OCI-M1 (cell line): ENCODE measurements at regions not wholly inside any gene's neighbourhood (a gene's known extent, or its start where the extent isn't known, plus 50 kb on each side); places are given as distances from the start of the nearest gene placed in this dataset.
"Not testable (repeated sequence)": the region's sequence is repeated elsewhere in the genome, so short reads cannot be mapped to it uniquely, and the experiment has no call there.

Experiments
- DNase-seq: peaks from one replicate; lab custom pipeline; 2025; lab: John Stamatoyannopoulos, UW

DNA sequence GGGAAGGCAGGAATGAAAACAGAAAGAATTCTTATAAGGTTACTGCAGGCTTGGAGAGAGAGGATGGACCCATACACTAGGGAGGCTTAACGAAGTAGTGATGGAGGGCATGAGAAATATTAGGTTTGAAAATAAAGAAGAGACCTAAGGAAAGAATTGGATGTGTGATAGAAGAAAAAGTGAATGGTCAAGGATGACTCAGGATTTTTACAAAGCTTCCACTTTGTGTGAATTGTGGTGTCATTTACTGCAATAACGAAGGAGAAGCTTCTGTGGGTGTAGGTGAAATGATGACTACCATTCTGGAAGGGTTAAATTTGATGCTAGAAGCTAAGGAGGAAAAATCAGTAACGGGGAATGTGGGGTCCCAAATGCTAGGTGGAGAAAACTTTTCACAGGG is 191.2 kb downstream of the UTRN start:
- no peak for DNase-seq

- DNase-seq: no peak
Observed at GRCh38 chr6:144477396-144477795, 192.3 kb downstream of the UTRN start.

DNA sequence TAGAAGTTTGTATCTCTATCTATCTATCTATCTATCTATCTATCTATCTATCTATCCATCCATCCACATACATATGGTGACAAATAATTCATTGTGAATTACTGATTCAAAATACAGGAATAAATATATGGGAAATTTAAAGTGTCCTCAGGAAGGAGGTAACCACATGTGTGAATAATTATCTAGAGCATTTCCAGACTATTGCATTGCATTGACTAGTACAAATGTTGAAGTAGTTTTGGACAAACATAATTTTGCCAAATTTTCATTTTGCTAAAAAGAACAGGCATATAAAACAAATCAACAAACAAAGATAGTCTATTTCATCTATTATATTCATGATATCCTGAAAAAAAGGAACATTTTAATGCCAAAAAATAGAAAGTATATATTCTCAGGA is 192.7 kb downstream of the UTRN start:
- DNase-seq: no peak

DNA sequence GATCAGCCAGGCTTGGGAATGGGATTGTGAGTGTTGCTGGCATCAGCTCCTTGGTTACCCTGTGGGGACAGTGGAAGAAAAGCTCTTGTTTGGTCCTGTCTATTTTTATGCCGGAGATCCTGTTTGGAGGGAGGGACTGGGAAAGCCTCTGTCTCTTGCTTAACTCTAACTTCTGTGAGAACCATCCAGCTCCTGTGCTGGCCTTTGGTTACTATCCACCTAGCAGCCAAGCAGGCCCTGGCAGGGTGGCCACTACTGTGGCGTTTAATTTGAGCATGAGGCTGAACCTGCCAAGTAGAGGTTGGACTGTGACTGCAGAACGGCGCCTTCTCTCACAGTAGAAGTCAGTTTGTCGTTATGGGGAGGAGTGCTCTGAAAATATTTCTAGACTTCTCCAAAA is 193.3 kb downstream of the UTRN start:
- no peak for DNase-seq

DNA sequence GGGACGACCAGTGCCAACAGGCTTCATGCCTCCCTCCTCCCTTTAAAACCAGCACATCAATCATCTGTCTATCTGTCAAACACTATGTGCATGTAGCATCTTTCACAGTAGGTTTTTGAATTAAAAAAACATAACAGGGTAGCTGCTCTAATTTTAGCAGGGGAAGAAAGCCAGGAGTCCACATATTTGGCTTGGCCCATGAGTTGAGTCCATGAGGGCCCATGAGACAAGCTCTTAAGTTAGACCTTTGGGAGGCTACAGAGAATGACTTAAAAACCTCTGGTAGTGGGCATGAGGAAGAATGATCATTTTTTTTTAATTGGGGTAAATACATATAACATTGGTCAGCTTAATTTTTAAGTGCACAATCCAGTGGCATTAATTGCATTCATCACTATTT is 194.9 kb downstream of the UTRN start:
- no peak for DNase-seq

GRCh38 chr6:144480473-144480872 is 195.3 kb downstream of the UTRN start:
- no peak for DNase-seq

DNA sequence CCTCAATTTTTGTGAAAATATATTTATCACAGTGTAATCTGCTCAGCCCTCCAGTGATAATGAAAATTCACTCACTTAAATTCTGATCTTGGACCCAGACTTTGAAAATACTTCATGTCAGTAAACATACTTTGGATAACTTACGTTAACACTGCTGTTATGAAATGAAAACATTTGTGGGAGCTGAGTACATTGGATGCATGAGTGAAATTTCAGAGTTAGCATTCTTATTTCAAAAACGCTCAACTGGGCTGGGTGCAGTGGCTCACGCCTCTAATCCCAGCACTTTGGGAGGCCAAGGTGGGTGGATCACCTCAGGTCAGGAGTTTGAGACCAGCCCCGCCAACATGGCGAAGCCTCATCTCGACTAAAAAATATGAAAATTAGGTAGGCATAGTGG is 196.4 kb downstream of the UTRN start:
- no peak for DNase-seq

- DNase-seq: peak; percentile 91
Observed at GRCh38 chr6:144482142-144482541, 197.0 kb downstream of the UTRN start.

- DNase-seq: no peak
Observed at GRCh38 chr6:144485531-144485930, 200.4 kb downstream of the UTRN start.

- DNase-seq: no peak
Observed at GRCh38 chr6:144488590-144488989, 203.5 kb downstream of the UTRN start.

DNA sequence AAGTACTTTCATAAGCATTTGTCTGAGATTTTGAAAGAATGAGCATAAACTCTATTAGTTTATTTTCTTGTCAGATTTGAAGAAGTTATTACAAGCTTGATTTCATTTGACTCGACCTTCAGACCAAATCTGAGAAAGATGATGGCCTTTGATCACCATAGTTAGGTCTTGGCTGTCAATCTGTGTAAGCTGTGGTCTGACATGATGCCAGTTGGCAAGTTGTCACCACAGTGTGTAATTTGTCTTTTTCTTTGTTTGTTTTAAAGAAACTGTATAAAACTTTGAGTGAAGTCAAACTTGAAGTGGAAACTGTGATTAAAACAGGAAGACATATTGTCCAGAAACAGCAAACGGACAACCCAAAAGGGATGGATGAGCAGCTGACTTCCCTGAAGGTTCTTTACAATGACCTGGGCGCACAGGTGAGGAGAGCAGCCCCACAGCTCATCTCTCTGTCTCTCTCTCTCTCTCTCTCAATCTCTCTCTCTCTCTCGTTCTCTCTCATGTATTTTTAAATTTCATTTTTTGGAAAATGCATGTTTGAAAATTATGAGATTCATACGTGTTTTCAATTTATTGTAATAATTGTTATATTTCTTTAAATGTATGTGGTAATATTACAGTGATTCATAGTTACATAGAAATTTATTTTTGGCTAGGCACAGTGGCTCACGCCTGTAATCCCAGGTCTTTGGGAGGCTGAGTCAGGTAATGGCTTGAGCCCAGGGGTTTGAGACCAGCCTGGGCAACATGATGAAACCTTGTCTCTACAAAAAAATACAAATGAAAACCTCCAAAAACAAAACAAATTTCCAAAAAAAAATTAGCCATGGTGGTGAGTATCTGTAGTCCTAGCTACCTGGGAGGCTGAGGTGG is 208.1 kb downstream of the UTRN start:
- no peak for DNase-seq

DNA sequence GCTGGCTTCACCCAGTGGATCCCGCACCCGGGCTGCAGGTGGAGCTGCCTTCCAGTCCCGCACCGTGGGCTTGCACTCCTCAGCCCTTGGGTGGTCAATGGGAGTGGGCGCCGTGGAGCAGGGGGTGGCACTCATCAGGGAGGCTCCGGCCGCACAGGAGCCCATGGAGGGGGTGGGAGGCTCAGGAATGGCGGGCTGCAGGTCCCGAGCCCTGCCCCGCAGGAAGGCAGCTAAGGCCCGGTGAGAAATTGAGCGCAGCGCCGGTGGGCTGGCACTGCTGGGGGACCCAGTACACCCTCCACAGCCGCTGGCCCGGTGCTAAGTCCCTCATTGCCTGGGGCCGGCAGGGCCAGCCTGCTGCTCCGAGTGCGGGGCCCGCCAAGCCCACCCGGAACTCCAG is 209.9 kb downstream of the UTRN start:
- DNase-seq: not testable (repeated sequence)

DNA sequence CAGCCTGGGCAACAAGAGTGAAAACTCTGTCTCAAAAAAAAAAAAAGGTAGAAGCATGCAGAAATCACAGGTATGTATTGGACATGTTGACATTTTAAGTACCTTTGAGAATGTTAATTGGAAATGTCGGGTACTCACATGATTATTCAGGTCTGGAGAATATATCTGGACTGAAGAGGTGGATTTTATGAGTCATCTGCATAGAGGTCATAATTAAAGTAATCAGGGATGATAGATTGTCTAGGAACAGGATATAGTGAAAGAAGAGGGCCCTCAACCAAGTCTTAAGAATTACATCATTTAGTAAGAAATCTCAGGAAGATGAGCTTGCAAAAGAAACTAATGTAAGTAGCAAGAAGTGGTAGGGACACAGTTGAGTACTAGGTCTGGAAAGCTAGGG is 212.5 kb downstream of the UTRN start:
- peak; percentile 22 for DNase-seq

DNA sequence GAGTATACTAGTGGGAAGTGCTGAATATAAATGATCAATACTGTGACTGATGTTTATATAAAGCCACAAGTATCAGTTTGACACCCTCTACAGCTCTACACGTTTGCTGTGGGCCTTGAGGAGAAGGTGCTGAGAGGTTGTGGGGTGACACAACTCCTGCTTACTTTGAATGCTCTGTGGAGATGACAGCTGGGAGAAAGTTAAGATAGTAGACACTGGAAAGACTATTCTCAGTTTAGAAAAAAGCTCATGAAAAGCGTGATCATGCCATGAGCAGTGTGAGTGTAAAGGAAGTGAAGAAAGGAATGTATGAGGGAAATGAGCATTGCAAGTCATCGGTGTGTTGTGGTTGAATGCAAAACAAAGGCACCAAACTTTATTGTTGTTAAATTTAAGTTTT is 215.8 kb downstream of the UTRN start:
- DNase-seq: no peak

DNA sequence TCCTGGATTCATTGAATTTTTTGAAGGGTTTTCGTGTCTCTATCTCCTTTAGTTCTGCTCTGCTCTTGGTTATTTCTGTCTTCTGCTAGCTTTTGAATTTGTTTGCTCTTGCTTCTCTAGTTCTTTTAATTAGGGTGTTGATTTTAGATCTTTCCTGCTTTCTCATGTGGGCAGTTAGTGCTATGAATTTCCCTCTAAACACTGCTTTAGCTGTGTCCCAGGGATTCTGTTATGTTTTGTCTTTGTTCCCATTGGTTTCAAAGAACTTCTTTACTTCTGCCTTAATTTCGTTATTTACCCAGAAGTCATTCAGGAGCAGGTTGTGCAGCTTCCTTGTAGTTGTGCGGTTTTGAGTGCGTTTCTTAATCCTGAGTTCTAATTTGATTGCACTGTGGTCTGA is 220.1 kb downstream of the UTRN start:
- not testable (repeated sequence) for DNase-seq

DNA sequence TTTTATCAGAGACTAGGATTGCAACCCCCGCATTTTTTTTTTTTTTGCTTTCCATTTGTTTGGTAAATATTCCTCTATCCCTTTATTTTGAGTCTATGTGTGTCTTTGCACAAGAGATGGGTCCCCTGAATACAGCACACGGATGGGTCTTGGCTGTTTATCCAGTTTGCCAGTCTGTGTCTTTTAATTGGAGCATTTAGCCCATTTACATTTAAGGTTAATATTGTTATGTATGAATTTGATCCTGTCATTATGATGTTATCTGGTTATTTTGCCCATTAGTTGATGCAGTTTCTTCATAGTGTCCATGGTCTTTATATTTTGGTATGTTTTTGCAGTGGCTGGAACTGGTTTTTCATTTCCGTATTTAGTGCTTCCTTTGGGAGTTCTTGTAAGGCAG is 220.9 kb downstream of the UTRN start:
- DNase-seq: not testable (repeated sequence)

DNA sequence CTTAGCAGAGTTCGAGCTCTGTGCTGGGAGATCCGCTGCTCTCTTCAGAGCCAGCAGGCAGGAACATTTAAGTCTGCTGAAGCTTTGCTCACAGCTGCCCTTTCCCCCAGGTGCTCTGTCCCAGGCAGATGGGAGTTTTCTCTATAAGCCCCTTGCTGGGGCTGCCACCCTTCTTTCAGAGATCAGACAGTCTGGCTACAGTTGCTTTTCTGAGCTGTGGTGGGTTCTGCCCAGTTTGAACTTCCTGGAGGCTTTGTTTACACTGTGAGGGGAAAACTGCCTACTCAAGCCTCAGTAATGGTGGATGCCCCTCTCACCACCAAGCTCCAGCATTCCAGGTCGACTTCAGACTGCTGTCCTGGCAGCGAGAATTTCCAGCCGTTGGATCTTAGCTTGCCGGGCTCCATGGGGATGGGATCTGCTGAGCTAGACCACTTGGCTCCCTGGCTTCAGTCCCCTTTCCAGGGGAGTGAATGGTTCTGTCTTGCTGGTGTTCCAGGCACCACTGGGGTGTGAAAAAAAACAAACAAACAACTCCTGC is 222.7 kb downstream of the UTRN start:
- DNase-seq: not testable (repeated sequence)

GRCh38 chr6:144510859-144511258 is 225.7 kb downstream of the UTRN start:
- DNase-seq: no peak

DNA sequence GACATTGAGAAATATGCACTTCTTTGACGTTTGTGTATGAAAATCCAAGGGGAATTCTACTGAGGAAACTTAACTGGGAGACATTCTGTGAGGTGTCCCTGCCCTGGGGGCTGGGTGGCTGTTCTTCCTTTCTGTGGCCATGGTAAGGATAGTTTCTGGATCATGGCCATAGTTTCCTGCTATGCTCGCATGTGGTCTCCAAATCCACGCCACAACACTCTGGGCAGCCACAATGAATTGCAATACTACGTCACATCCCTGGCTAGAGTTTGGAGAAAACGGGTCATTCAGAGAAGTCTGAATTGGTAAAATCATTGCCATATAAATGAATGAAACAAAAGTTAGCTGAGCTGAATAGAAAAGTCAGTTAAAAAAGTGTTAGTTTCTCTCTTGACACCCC is 230.6 kb downstream of the UTRN start:
- DNase-seq: no peak

DNA sequence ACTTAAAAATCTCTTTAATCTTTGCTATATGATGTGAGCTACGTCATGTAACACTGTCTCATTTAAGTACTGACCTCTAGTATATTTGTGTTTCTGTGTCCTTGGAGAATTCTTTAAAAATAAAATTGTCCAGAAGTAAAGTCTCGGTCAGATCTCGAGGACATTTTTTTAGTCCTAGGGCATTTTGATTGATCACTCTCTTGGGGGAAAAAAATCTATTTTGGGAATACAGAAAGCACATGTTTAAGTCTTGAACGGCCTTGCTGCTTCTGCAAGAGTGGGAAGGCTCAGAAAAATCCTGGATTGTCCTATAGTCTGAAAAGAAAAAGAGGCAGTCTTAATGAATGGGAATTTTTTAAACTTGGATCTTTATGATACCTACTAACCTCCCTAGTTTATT is 234.3 kb downstream of the UTRN start:
- no peak for DNase-seq

- peak; percentile 39 for DNase-seq
Observed at GRCh38 chr6:144528743-144529425, 243.7 kb downstream of the UTRN start.

DNA sequence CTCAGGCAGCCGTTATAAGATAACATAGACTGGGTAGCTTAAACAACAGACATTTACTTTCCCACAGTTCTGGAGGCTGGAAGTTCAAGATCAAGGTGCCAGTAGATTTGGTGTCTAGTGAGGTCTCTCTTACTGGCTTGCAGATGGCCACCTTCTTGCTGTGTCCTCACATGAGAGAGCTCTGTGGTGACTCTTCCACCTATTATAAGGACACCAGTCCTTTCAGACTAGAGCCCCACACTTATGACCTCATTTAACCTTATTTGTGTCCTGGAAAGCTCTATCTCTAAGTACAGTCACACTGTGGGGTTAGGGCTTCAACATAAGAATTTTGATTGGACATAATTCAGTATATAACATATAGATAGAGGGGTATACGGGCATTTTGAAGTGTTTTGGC is 245.0 kb downstream of the UTRN start:
- peak; percentile 75 for DNase-seq

DNA sequence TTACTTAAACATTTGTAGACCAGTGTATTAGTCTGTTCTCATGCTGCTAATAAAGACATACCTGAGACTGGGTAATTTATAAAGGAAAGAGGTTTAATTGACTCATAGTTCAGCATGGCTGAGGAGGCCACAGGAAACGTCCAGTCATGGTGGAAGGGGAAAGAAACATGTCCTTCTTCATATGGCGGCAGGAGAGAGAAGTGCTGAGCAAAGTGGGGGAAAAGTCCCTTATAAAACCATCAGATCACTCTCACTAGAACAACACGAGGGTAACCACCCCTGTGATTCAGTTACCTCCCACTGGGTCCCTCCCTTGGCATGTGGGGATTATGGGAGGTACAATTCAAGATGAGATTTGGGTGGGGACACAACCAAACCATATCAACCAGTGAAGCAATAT is 247.1 kb downstream of the UTRN start:
- not testable (repeated sequence) for DNase-seq
